WTC11 (cell line): ENCODE measurements at regions not wholly inside any gene's neighbourhood (a gene's known extent, or its start where the extent isn't known, plus 50 kb on each side); places are given as distances from the start of the nearest gene placed in this dataset.

Experiments used
- ATAC-seq: fragments of 200-7000 bp; cut with Tn5 transposase; 2 replicates; pipeline ENCODE4 v1.10.0; 2021; ENCODE audit warnings: mild to moderate bottlenecking, moderate library complexity
- CTCF ChIA-PET: fragments of 300-600 bp; sonication (Branson Sonifier 250); formaldehyde crosslinking; loops from one replicate; lab custom pipeline; 2021; ENCODE audit warnings: antibody characterized with exemption; lab: Charles Lee
- POLR2A ChIA-PET: fragments of 350-600 bp; sonication (Branson Sonifier 250); formaldehyde crosslinking; loops from one replicate; lab custom pipeline; 2021; ENCODE audit warnings: antibody characterized with exemption; lab: Charles Lee
- DNase-seq: peaks from one replicate; pipeline ENCODE4 v3.0.0; 2021; ENCODE audit warnings: low spot score
- H3K27ac Mint-ChIP-seq: 2 replicates; pipeline ENCODE4 v1.8.0; 2021; ENCODE audit warnings: mixed read lengths
- H3K27me3 Mint-ChIP-seq: 2 replicates; pipeline ENCODE4 v1.8.0; 2021; ENCODE audit warnings: low read depth, mild to moderate bottlenecking, moderate library complexity, mixed read lengths
- H3K36me3 Mint-ChIP-seq: 2 replicates; pipeline ENCODE4 v1.8.0; 2021; ENCODE audit warnings: mixed read lengths
- H3K4me1 Mint-ChIP-seq: 2 replicates; pipeline ENCODE4 v1.8.0; 2022; ENCODE audit warnings: mixed read lengths
- H3K4me3 Mint-ChIP-seq: 2 replicates; pipeline ENCODE4 v1.8.0; 2021; ENCODE audit warnings: mild to moderate bottlenecking, moderate library complexity, mixed read lengths
- H3K9me3 Mint-ChIP-seq: 2 replicates; pipeline ENCODE4 v1.8.0; 2021; ENCODE audit warnings: mixed read lengths
- ATF6 ChIP-seq: sonication (generic); formaldehyde crosslinking; IDR thresholded peaks from 2 replicates; pipeline ENCODE4 v1.8.1; 2023; ENCODE audit warnings: mild to moderate bottlenecking, missing genetic modification reagents
- ESRRA ChIP-seq: sonication (generic); formaldehyde crosslinking; IDR thresholded peaks from 2 replicates; pipeline ENCODE4 v1.8.1; 2022; ENCODE audit warnings: mild to moderate bottlenecking, missing genetic modification reagents, borderline replicate concordance
- MYBL2 ChIP-seq: sonication (generic); formaldehyde crosslinking; IDR thresholded peaks from 2 replicates; pipeline ENCODE4 v1.8.1; 2023; ENCODE audit warnings: mild to moderate bottlenecking, moderate library complexity, missing genetic modification reagents
- NR2C2 ChIP-seq: sonication (generic); formaldehyde crosslinking; IDR thresholded peaks from 2 replicates; pipeline ENCODE4 v1.8.0; 2022; ENCODE audit warnings: mild to moderate bottlenecking, missing genetic modification reagents
- SMAD4 ChIP-seq: sonication (generic); formaldehyde crosslinking; IDR thresholded peaks from 2 replicates; pipeline ENCODE4 v1.8.0; 2022; ENCODE audit warnings: mild to moderate bottlenecking, missing genetic modification reagents
- TP53 ChIP-seq: sonication (generic); formaldehyde crosslinking; IDR thresholded peaks from 2 replicates; pipeline ENCODE4 v1.8.1; 2023; ENCODE audit warnings: mild to moderate bottlenecking, missing genetic modification reagents
- ZMAT4 ChIP-seq: fragments of 250-450 bp; sonication (Bioruptor Pico); IDR thresholded peaks from 2 replicates; pipeline ENCODE4 v1.9.0; 2021; ENCODE audit warnings: mild to moderate bottlenecking
- ZNF425 ChIP-seq: fragments of 250-450 bp; sonication (Bioruptor Pico); conservative IDR thresholded peaks from 2 replicates; pipeline ENCODE4 v1.9.0; 2021; ENCODE audit warnings: mild to moderate bottlenecking
- ZNF512 ChIP-seq: sonication (generic); formaldehyde crosslinking; IDR thresholded peaks from 2 replicates; pipeline ENCODE4 v1.8.1; 2022; ENCODE audit warnings: missing genetic modification reagents, borderline replicate concordance
- TF ChIP-seq, protein P1 (sequence below): sonication (generic); formaldehyde crosslinking; IDR thresholded peaks from 2 replicates; pipeline ENCODE4 v1.8.1; 2022; ENCODE audit warnings: low read depth, mild to moderate bottlenecking, moderate library complexity, missing genetic modification reagents, borderline replicate concordance
- TF ChIP-seq, protein P2 (sequence below): sonication (generic); formaldehyde crosslinking; IDR thresholded peaks from 2 replicates; pipeline ENCODE4 v1.8.1; 2023; ENCODE audit warnings: mild to moderate bottlenecking, missing genetic modification reagents
- TF ChIP-seq, protein P3 (sequence below): sonication (generic); formaldehyde crosslinking; conservative IDR thresholded peaks from 2 replicates; pipeline ENCODE4 v1.8.1; 2023; ENCODE audit warnings: mild to moderate bottlenecking, low read depth, missing genetic modification reagents, moderate library complexity
- TF ChIP-seq, protein P4 (sequence below): sonication (generic); formaldehyde crosslinking; IDR thresholded peaks from 2 replicates; pipeline ENCODE4 v1.8.0; 2023; ENCODE audit warnings: mild to moderate bottlenecking, missing genetic modification reagents
- TF ChIP-seq, protein P5 (sequence below): sonication (generic); formaldehyde crosslinking; IDR thresholded peaks from 2 replicates; pipeline ENCODE4 v1.8.1; 2022; ENCODE audit warnings: low read depth, missing genetic modification reagents, borderline replicate concordance

DNA sequence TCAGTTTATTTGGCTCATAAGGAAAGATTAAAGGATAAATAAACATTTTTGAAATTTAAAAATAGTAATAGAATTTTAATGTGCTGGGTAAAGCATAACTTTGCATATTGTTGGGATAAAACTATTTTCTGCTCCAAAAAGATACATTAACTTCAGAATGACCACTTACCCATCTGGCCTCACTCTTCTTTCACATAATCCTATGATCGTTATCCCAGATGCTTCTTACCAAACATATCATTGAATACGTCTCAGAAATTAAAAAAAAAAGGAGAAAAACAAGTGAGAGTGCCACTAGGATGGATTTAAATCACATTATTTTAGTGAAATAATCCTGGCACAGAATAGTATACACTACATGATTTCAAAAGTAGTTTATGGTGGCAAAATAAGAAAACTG, 677.5 kb upstream of the ZWINT start:
- no peak overlapping the region for H3K27ac Mint-ChIP-seq
- H3K27me3 Mint-ChIP-seq: no peaks in the 10 kb centered on the region
- H3K4me1 Mint-ChIP-seq: no peaks in the 10 kb centered on the region
- H3K9me3 Mint-ChIP-seq: no peaks in the 10 kb centered on the region
- ChIA-PET CTCF (no interaction called here), POLR2A (no interaction called here)
- H3K4me3 Mint-ChIP-seq: no peak overlapping the region
- ATAC-seq (no peak), DNase-seq (no peak)
- no peaks in the 10 kb centered on the region for H3K36me3 Mint-ChIP-seq
- TF ChIP-seq, protein P1, sequence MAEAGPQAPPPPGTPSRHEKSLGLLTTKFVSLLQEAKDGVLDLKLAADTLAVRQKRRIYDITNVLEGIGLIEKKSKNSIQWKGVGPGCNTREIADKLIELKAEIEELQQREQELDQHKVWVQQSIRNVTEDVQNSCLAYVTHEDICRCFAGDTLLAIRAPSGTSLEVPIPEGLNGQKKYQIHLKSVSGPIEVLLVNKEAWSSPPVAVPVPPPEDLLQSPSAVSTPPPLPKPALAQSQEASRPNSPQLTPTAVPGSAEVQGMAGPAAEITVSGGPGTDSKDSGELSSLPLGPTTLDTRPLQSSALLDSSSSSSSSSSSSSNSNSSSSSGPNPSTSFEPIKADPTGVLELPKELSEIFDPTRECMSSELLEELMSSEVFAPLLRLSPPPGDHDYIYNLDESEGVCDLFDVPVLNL (CRISPR knock-in tag): no peak
- TF ChIP-seq ZNF512: no peak
- TF ChIP-seq ATF6 (CRISPR knock-in tag): no peak
- TF ChIP-seq TP53: no peak
- no peak for TF ChIP-seq MYBL2 (CRISPR knock-in tag)
- no peak for TF ChIP-seq ZNF425 (CRISPR knock-in tag)
- TF ChIP-seq, protein P2, sequence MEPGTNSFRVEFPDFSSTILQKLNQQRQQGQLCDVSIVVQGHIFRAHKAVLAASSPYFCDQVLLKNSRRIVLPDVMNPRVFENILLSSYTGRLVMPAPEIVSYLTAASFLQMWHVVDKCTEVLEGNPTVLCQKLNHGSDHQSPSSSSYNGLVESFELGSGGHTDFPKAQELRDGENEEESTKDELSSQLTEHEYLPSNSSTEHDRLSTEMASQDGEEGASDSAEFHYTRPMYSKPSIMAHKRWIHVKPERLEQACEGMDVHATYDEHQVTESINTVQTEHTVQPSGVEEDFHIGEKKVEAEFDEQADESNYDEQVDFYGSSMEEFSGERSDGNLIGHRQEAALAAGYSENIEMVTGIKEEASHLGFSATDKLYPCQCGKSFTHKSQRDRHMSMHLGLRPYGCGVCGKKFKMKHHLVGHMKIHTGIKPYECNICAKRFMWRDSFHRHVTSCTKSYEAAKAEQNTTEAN (CRISPR knock-in tag): no peak
- TF ChIP-seq, protein P3, sequence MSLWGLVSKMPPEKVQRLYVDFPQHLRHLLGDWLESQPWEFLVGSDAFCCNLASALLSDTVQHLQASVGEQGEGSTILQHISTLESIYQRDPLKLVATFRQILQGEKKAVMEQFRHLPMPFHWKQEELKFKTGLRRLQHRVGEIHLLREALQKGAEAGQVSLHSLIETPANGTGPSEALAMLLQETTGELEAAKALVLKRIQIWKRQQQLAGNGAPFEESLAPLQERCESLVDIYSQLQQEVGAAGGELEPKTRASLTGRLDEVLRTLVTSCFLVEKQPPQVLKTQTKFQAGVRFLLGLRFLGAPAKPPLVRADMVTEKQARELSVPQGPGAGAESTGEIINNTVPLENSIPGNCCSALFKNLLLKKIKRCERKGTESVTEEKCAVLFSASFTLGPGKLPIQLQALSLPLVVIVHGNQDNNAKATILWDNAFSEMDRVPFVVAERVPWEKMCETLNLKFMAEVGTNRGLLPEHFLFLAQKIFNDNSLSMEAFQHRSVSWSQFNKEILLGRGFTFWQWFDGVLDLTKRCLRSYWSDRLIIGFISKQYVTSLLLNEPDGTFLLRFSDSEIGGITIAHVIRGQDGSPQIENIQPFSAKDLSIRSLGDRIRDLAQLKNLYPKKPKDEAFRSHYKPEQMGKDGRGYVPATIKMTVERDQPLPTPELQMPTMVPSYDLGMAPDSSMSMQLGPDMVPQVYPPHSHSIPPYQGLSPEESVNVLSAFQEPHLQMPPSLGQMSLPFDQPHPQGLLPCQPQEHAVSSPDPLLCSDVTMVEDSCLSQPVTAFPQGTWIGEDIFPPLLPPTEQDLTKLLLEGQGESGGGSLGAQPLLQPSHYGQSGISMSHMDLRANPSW (CRISPR knock-in tag): no peak
- TF ChIP-seq, all 79 proteins: peak for 0

DNA sequence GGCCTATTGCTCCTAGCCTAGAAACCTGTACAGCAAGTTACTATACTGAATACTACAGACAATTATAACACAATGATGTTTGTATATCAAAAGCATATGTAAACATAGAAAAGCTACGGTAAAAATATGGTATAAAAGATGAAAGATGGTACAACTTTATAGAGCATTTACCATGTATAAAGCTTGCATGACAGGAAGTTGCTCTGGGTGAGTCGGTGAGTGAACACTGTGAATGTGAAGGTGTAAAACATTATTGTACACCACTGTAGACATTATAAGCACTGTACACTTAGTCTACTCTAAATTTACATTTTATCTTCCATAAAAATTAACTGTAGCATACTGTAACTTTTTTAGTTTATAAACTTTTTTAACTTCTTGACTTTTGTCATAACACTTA, 674.3 kb upstream of the ZWINT start:
- CTCF ChIA-PET: no interaction called here
- Mint-ChIP-seq H3K27me3 (no peaks in the 10 kb centered on the region), H3K36me3 (peaks cover 21% of the 10 kb centered on the region), H3K4me3 (no peak overlapping the region), H3K4me1 (no peaks in the 10 kb centered on the region), H3K9me3 (peaks cover 29% of the 10 kb centered on the region), H3K27ac (no peak overlapping the region)
- no peak for TF ChIP-seq NR2C2 (CRISPR knock-in tag)
- TF ChIP-seq TP53: no peak
- TF ChIP-seq, protein P4, sequence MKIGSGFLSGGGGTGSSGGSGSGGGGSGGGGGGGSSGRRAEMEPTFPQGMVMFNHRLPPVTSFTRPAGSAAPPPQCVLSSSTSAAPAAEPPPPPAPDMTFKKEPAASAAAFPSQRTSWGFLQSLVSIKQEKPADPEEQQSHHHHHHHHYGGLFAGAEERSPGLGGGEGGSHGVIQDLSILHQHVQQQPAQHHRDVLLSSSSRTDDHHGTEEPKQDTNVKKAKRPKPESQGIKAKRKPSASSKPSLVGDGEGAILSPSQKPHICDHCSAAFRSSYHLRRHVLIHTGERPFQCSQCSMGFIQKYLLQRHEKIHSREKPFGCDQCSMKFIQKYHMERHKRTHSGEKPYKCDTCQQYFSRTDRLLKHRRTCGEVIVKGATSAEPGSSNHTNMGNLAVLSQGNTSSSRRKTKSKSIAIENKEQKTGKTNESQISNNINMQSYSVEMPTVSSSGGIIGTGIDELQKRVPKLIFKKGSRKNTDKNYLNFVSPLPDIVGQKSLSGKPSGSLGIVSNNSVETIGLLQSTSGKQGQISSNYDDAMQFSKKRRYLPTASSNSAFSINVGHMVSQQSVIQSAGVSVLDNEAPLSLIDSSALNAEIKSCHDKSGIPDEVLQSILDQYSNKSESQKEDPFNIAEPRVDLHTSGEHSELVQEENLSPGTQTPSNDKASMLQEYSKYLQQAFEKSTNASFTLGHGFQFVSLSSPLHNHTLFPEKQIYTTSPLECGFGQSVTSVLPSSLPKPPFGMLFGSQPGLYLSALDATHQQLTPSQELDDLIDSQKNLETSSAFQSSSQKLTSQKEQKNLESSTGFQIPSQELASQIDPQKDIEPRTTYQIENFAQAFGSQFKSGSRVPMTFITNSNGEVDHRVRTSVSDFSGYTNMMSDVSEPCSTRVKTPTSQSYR (CRISPR knock-in tag): no peak
- no peak for TF ChIP-seq ESRRA (CRISPR knock-in tag)
- no peak for TF ChIP-seq SMAD4
- TF ChIP-seq, protein P5, sequence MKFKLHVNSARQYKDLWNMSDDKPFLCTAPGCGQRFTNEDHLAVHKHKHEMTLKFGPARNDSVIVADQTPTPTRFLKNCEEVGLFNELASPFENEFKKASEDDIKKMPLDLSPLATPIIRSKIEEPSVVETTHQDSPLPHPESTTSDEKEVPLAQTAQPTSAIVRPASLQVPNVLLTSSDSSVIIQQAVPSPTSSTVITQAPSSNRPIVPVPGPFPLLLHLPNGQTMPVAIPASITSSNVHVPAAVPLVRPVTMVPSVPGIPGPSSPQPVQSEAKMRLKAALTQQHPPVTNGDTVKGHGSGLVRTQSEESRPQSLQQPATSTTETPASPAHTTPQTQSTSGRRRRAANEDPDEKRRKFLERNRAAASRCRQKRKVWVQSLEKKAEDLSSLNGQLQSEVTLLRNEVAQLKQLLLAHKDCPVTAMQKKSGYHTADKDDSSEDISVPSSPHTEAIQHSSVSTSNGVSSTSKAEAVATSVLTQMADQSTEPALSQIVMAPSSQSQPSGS: no peak
- no peak for TF ChIP-seq ATF6 (CRISPR knock-in tag)
- TF ChIP-seq ZMAT4 (CRISPR knock-in tag): no peak
- no peak for DNase-seq
- ATAC-seq: no peak
- POLR2A ChIA-PET: no interaction called here
